Gastrocnemius medialis (tissue), 4 donors: ENCODE measurements at regions not wholly inside any gene's neighbourhood (a gene's known extent, or its start where the extent isn't known, plus 50 kb on each side); places are given as distances from the start of the nearest gene placed in this dataset.

ENCODE experiments used
- POLR2A ChIP-seq, 2 donors: fragments of 450-650 bp; IDR thresholded peaks; one replicate each; pipeline ENCODE4 v1.6.1; 2017; ENCODE audit warnings: antibody characterized with exemption in 2 of 2, mild to moderate bottlenecking in 2 of 2, moderate library complexity in 2 of 2
- TF ChIP-seq, protein P1 (sequence below), 5 experiments: fragments of 450-650 bp in 3 of 5; fragments of 200-600 bp in 2 of 5; sonication (generic) in 2 of 5; IDR thresholded peaks in 4 of 5; conservative IDR thresholded peaks in 1 of 5; 1 replicate in 4 of 5; 2 replicates in 1 of 5; pipeline ENCODE4 v1.5.1; 2016 to 2019; ENCODE audit warnings: antibody characterized with exemption in 5 of 5, mild to moderate bottlenecking in 3 of 5, moderate library complexity in 3 of 5

GRCh38 chr2:54404270-54404669 lies 51.9 kb upstream of the SPTBN1 start:
- TF ChIP-seq, protein P1, sequence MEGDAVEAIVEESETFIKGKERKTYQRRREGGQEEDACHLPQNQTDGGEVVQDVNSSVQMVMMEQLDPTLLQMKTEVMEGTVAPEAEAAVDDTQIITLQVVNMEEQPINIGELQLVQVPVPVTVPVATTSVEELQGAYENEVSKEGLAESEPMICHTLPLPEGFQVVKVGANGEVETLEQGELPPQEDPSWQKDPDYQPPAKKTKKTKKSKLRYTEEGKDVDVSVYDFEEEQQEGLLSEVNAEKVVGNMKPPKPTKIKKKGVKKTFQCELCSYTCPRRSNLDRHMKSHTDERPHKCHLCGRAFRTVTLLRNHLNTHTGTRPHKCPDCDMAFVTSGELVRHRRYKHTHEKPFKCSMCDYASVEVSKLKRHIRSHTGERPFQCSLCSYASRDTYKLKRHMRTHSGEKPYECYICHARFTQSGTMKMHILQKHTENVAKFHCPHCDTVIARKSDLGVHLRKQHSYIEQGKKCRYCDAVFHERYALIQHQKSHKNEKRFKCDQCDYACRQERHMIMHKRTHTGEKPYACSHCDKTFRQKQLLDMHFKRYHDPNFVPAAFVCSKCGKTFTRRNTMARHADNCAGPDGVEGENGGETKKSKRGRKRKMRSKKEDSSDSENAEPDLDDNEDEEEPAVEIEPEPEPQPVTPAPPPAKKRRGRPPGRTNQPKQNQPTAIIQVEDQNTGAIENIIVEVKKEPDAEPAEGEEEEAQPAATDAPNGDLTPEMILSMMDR (IDR thresholded peaks at IDR 0.05 in 4 of 5, conservative IDR thresholded peaks at IDR 0.05 in 1 of 5) = no peak
- TF ChIP-seq POLR2A (IDR thresholded peaks at IDR 0.05) = no peak
